A549 (cell line): ENCODE measurements at regions not wholly inside any gene's neighbourhood (a gene's known extent, or its start where the extent isn't known, plus 50 kb on each side); places are given as distances from the start of the nearest gene placed in this dataset.

Experiments used
- POLR2A ChIP-seq: IDR thresholded peaks from 2 replicates; pipeline ENCODE4 v1.6.1; 2012; ENCODE audit warnings: mild to moderate bottlenecking, low read length
- TF ChIP-seq, protein P1 (sequence below): fragments of 200-600 bp; sonication (generic); IDR thresholded peaks from 2 replicates; pipeline ENCODE4 v1.6.1; 2016; ENCODE audit warnings: antibody characterized with exemption, mild to moderate bottlenecking, moderate library complexity

GRCh38 chr2:76679025-76679396 is 843.2 kb downstream of the LRRTM4 start:
- no peak for TF ChIP-seq POLR2A
- TF ChIP-seq, protein P1, sequence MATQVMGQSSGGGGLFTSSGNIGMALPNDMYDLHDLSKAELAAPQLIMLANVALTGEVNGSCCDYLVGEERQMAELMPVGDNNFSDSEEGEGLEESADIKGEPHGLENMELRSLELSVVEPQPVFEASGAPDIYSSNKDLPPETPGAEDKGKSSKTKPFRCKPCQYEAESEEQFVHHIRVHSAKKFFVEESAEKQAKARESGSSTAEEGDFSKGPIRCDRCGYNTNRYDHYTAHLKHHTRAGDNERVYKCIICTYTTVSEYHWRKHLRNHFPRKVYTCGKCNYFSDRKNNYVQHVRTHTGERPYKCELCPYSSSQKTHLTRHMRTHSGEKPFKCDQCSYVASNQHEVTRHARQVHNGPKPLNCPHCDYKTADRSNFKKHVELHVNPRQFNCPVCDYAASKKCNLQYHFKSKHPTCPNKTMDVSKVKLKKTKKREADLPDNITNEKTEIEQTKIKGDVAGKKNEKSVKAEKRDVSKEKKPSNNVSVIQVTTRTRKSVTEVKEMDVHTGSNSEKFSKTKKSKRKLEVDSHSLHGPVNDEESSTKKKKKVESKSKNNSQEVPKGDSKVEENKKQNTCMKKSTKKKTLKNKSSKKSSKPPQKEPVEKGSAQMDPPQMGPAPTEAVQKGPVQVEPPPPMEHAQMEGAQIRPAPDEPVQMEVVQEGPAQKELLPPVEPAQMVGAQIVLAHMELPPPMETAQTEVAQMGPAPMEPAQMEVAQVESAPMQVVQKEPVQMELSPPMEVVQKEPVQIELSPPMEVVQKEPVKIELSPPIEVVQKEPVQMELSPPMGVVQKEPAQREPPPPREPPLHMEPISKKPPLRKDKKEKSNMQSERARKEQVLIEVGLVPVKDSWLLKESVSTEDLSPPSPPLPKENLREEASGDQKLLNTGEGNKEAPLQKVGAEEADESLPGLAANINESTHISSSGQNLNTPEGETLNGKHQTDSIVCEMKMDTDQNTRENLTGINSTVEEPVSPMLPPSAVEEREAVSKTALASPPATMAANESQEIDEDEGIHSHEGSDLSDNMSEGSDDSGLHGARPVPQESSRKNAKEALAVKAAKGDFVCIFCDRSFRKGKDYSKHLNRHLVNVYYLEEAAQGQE = no peak
